ENCODE measurements at regions not wholly inside any gene's neighbourhood (a gene's known extent, or its start where the extent isn't known, plus 50 kb on each side); places are given as distances from the start of the nearest gene placed in this dataset.

GRCh38 chr5:167634432-167634831, 657.0 kb upstream of the WWC1 start:
- TF ChIP-seq POLR2A (IDR thresholded peaks at IDR 0.05; ENCODE audit: low read length) (no peak), GATA1 (IDR thresholded peaks at IDR 0.05; ENCODE audit: low read depth, low read length) (no peak)
